A549 (cell line): ENCODE measurements at regions not wholly inside any gene's neighbourhood (a gene's known extent, or its start where the extent isn't known, plus 50 kb on each side); places are given as distances from the start of the nearest gene placed in this dataset.

Source experiments
- CHD4 ChIP-seq: fragments of 200-600 bp; sonication (generic); IDR thresholded peaks from 2 replicates; pipeline ENCODE4 v1.6.1; 2016; ENCODE audit warnings: antibody characterized with exemption, mild to moderate bottlenecking, borderline replicate concordance
- CTCF ChIP-seq: fragments of >200 bp; sonication (Bioruptor Twin); formaldehyde crosslinking; IDR thresholded peaks from 3 replicates; pipeline ENCODE4 v1.5.1; 2016
- ESRRA ChIP-seq: fragments of 150-350 bp; IDR thresholded peaks from 2 replicates; pipeline ENCODE4 v1.6.1; 2014; ENCODE audit warnings: mild to moderate bottlenecking, low read length, borderline replicate concordance
- FOXS1 ChIP-seq: fragments of 250-450 bp; sonication (Bioruptor Pico); IDR thresholded peaks from 2 replicates; pipeline ENCODE4 v1.5.0; 2020; ENCODE audit warnings: mild to moderate bottlenecking, moderate library complexity
- HEYL ChIP-seq: fragments of 250-450 bp; sonication (Bioruptor Pico); IDR thresholded peaks from 2 replicates; pipeline ENCODE4 v1.8.0; 2021; ENCODE audit warnings: mild to moderate bottlenecking, moderate library complexity
- JUN ChIP-seq, 2 experiments: fragments of >200 bp; sonication (Bioruptor Twin); formaldehyde crosslinking; IDR thresholded peaks; 2 replicates in 1 of 2; 3 replicates in 1 of 2; pipeline ENCODE4 v1.6.1; 2016 to 2017
- MAX ChIP-seq: IDR thresholded peaks from 2 replicates; pipeline ENCODE4 v1.6.1; 2012
- NPAS2 ChIP-seq: fragments of 250-450 bp; sonication (Bioruptor Pico); IDR thresholded peaks from 2 replicates; pipeline ENCODE4 v1.8.0; 2022; ENCODE audit warnings: mild to moderate bottlenecking, moderate library complexity, borderline replicate concordance
- PBX3 ChIP-seq: IDR thresholded peaks from 2 replicates; pipeline ENCODE4 v1.6.1; 2012
- POLR2A ChIP-seq: IDR thresholded peaks from 2 replicates; pipeline ENCODE4 v1.6.1; 2012; ENCODE audit warnings: mild to moderate bottlenecking, low read length
- RAD21 ChIP-seq, 2 experiments: fragments of >200 bp in 1 of 2; sonication (Bioruptor Twin) in 1 of 2; formaldehyde crosslinking in 1 of 2; IDR thresholded peaks in 1 of 2; conservative IDR thresholded peaks in 1 of 2; 2 replicates in 1 of 2; 3 replicates in 1 of 2; pipeline ENCODE4 v1.6.1; 2012 to 2018; ENCODE audit warnings: inconsistent platforms in 1 of 2
- REST ChIP-seq: fragments of 200-600 bp; sonication (generic); IDR thresholded peaks from 2 replicates; pipeline ENCODE4 v1.6.1; 2016; ENCODE audit warnings: antibody characterized with exemption, mild to moderate bottlenecking, moderate library complexity
- RFX5 ChIP-seq: fragments of 450-650 bp; IDR thresholded peaks from 2 replicates; pipeline ENCODE4 v1.7.1; 2014; ENCODE audit warnings: antibody characterized with exemption, mild to moderate bottlenecking, moderate library complexity
- SREBF2 ChIP-seq: fragments of 450-650 bp; IDR thresholded peaks from 2 replicates; pipeline ENCODE4 v1.6.1; 2014; ENCODE audit warnings: mild to moderate bottlenecking, moderate library complexity

- no peak for TF ChIP-seq FOXS1
- TF ChIP-seq SREBF2: no peak
- no peak for TF ChIP-seq MAX
- TF ChIP-seq RFX5: no peak
- no peak for TF ChIP-seq POLR2A
- no peak for TF ChIP-seq CTCF
- TF ChIP-seq RAD21 (conservative IDR thresholded peaks at IDR 0.05 in 1 of 2, IDR thresholded peaks at IDR 0.05 in 1 of 2): no peak
- no peak for TF ChIP-seq CHD4
- no peak for TF ChIP-seq PBX3
- TF ChIP-seq JUN (IDR thresholded peaks at IDR 0.05): no peak
- TF ChIP-seq HEYL (CRISPR knock-in tag): no peak
- TF ChIP-seq REST: no peak
- no peak for TF ChIP-seq ESRRA
- TF ChIP-seq NPAS2 (CRISPR knock-in tag): no peak
Observed at GRCh38 chr7:83814480-83814879, 165.5 kb upstream of the SEMA3E start.
